ENCODE measurements at regions not wholly inside any gene's neighbourhood (a gene's known extent, or its start where the extent isn't known, plus 50 kb on each side); places are given as distances from the start of the nearest gene placed in this dataset.

GRCh38 chr4:57554556-57555092, 444.4 kb upstream of the IGFBP7 start:
- Mint-ChIP-seq H3K4me1 (ENCODE audit: unreplicated experiment) (no peaks in the 10 kb centered on the region), H3K36me3 (ENCODE audit: unreplicated experiment) (no peaks in the 10 kb centered on the region), H3K4me3 (ENCODE audit: unreplicated experiment) (no peak overlapping the region), H3K27me3 (ENCODE audit: unreplicated experiment) (no peaks in the 10 kb centered on the region), H3K9me3 (ENCODE audit: unreplicated experiment) (peaks cover 4% of the 10 kb centered on the region), H3K27ac (ENCODE audit: unreplicated experiment) (no peak overlapping the region)
- TF ChIP-seq CTCF (IDR thresholded peaks at IDR 0.05): no peak
- no peak for DNase-seq (ENCODE audit: extremely low spot score, unreplicated experiment)

DNA sequence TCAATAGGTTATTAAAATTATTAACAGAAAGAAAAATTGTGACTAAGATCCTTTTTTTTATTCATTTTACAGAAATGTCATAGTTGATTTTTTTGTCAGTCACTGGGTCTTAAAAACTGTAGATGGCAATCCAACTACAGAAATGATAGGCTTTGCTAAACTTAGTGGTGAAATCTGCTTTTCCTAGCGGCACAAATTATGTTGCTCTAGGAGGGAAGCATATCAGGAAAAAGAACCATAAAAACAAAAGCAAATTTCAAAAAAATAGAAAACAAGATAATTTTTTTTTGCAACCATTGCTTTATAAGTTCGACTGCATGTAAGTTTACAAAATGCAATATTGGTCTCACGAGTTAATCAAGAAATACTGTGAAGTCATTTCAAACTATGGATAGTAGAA, 443.5 kb upstream of the IGFBP7 start:
- no peaks in the 10 kb centered on the region for H3K36me3 Mint-ChIP-seq (ENCODE audit: unreplicated experiment)

GRCh38 chr4:57550198-57550597, 440.0 kb upstream of the IGFBP7 start:
- H3K27ac Mint-ChIP-seq (ENCODE audit: unreplicated experiment): no peak overlapping the region
- no peak for TF ChIP-seq CTCF (IDR thresholded peaks at IDR 0.05)
- no peaks in the 10 kb centered on the region for H3K36me3 Mint-ChIP-seq (ENCODE audit: unreplicated experiment)
- H3K9me3 Mint-ChIP-seq (ENCODE audit: unreplicated experiment): no peaks in the 10 kb centered on the region
- H3K4me1 Mint-ChIP-seq (ENCODE audit: unreplicated experiment): no peaks in the 10 kb centered on the region
- no peaks in the 10 kb centered on the region for H3K27me3 Mint-ChIP-seq (ENCODE audit: unreplicated experiment)
- no peak overlapping the region for H3K4me3 Mint-ChIP-seq (ENCODE audit: unreplicated experiment)
- DNase-seq (ENCODE audit: extremely low spot score, unreplicated experiment): no peak

More for the DNA sequence above, 443.5 kb upstream of the IGFBP7 start:
- Mint-ChIP-seq H3K4me3 (ENCODE audit: unreplicated experiment) (no peak overlapping the region), H3K27ac (ENCODE audit: unreplicated experiment) (no peak overlapping the region), H3K27me3 (ENCODE audit: unreplicated experiment) (no peaks in the 10 kb centered on the region), H3K4me1 (ENCODE audit: unreplicated experiment) (no peaks in the 10 kb centered on the region), H3K9me3 (ENCODE audit: unreplicated experiment) (peaks cover 2% of the 10 kb centered on the region)
- TF ChIP-seq CTCF (IDR thresholded peaks at IDR 0.05): no peak
- no peak for DNase-seq (ENCODE audit: extremely low spot score, unreplicated experiment)

DNA sequence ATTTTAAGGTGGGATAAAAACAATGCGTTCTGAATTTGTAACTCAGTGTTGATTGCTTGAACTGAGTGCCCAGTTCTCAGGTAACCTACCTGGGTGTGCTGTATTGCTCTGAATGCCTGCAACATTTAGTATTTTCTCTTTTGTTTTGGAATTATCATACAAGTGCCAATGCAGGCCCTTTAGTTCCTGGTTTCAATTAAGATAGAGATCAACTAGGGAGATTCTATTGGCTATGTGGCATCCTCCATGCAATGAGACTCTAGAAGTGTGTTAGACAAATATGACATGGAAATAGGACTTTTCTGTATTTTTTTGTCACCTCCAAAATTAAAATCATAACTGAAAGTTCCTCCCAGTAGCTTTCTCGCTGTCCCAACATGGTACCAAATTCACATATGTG, 438.7 kb upstream of the IGFBP7 start:
- TF ChIP-seq CTCF (IDR thresholded peaks at IDR 0.05): no peak
- Mint-ChIP-seq H3K27ac (ENCODE audit: unreplicated experiment) (no peak overlapping the region), H3K27me3 (ENCODE audit: unreplicated experiment) (no peaks in the 10 kb centered on the region), H3K36me3 (ENCODE audit: unreplicated experiment) (no peaks in the 10 kb centered on the region), H3K4me1 (ENCODE audit: unreplicated experiment) (no peaks in the 10 kb centered on the region), H3K9me3 (ENCODE audit: unreplicated experiment) (no peaks in the 10 kb centered on the region), H3K4me3 (ENCODE audit: unreplicated experiment) (no peak overlapping the region)
- no peak for DNase-seq (ENCODE audit: extremely low spot score, unreplicated experiment)

DNA sequence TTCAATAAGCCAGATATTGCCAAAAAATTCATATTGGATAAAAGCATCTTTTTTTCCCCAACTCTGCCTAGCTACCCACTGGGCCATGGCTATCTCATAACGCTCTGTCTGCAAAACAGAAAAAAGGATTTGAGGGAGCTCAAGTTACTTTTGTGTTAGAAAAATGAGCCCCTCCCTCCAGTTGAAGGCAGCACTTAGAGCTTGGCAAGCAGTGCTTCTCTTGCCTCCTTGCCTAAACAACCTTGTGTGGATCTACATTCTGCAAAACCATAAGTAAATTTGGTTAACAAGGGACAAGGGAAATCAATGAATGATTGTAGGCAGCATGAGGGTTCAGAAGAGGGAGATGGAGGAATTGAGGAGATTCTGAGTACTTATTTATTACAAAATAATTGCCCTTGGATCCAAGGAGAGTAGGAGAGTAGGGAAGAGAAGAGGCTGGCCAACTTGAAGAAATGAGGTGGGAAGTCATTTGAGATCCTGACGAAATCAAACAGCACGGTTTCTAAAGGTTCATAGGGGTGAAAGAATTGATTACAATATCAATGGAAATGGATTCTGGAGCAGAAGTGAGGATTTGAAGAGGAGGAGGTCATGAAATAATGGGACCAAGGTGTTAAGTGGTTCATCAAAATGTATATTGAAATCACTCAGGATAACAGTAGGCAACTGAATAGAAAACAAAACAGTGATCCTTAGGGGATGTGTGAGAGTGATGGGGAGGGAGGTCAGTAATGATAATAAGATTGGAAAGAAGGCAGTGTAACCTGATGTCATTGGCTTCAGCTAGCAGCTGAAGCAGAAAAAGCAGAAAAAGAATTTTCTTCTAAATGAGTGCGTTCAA, 434.8 kb upstream of the IGFBP7 start:
- H3K27me3 Mint-ChIP-seq (ENCODE audit: unreplicated experiment): no peaks in the 10 kb centered on the region
- no peak for TF ChIP-seq CTCF (IDR thresholded peaks at IDR 0.05)
- H3K27ac Mint-ChIP-seq (ENCODE audit: unreplicated experiment): no peak overlapping the region
- H3K9me3 Mint-ChIP-seq (ENCODE audit: unreplicated experiment): no peaks in the 10 kb centered on the region
- H3K4me3 Mint-ChIP-seq (ENCODE audit: unreplicated experiment): no peak overlapping the region
- DNase-seq (ENCODE audit: extremely low spot score, unreplicated experiment): no peak
- H3K4me1 Mint-ChIP-seq (ENCODE audit: unreplicated experiment): no peaks in the 10 kb centered on the region
- no peaks in the 10 kb centered on the region for H3K36me3 Mint-ChIP-seq (ENCODE audit: unreplicated experiment)

Data from osteocyte (in vitro differentiated cells).